ENCODE measurements at regions not wholly inside any gene's neighbourhood (a gene's known extent, or its start where the extent isn't known, plus 50 kb on each side); places are given as distances from the start of the nearest gene placed in this dataset.

GRCh38 chr7:25541877-25542276 lies 313.6 kb upstream of the NPVF start:
- DNase-seq (ENCODE audit: low read depth in 1 of 2, low spot score in 1 of 2): no peak

GRCh38 chr7:25543210-25543609 lies 314.9 kb upstream of the NPVF start:
- TF ChIP-seq POLR2AphosphoS5 (IDR thresholded peaks at IDR 0.05; ENCODE audit: low read depth): no peak
- no peak for TF ChIP-seq REST (IDR thresholded peaks at IDR 0.05; ENCODE audit: insufficient replicate concordance, low read depth)
- no peak for TF ChIP-seq SPI1 (IDR thresholded peaks at IDR 0.05; ENCODE audit: borderline replicate concordance, low read depth)
- no peak for TF ChIP-seq GABPA (IDR thresholded peaks at IDR 0.05; ENCODE audit: low read depth)
- no peak for TF ChIP-seq CTCF (IDR thresholded peaks at IDR 0.05; ENCODE audit: insufficient read depth, low read length)
- no peak for DNase-seq (ENCODE audit: low read depth in 1 of 2, low spot score in 1 of 2)
- Histone ChIP-seq H3K27ac (replicated peaks) (no peak overlapping the region), H3K4me3 (replicated peaks; ENCODE audit: insufficient read depth, low read length) (no peak overlapping the region), H3K27me3 (ENCODE audit: insufficient read depth, poor library complexity, severe bottlenecking) (peaks cover 3% of the 10 kb centered on the region)

More at GRCh38 chr7:25541877-25542276, 313.6 kb upstream of the NPVF start:
- peaks cover 3% of the 10 kb centered on the region for H3K27me3 ChIP-seq (ENCODE audit: insufficient read depth, poor library complexity, severe bottlenecking)
- no peak overlapping the region for H3K4me3 ChIP-seq (replicated peaks; ENCODE audit: insufficient read depth, low read length)
- no peak for TF ChIP-seq SPI1 (IDR thresholded peaks at IDR 0.05; ENCODE audit: borderline replicate concordance, low read depth)
- H3K27ac ChIP-seq (replicated peaks): no peak overlapping the region

- Histone ChIP-seq H3K4me3 (replicated peaks; ENCODE audit: insufficient read depth, low read length) (no peak overlapping the region), H3K27me3 (ENCODE audit: insufficient read depth, poor library complexity, severe bottlenecking) (peaks cover 3% of the 10 kb centered on the region), H3K27ac (replicated peaks) (no peak overlapping the region)
- DNase-seq (ENCODE audit: low read depth in 1 of 2, low spot score in 1 of 2): no peak
- TF ChIP-seq CTCF (IDR thresholded peaks at IDR 0.05; ENCODE audit: insufficient read depth, low read length): no peak
- no peak for TF ChIP-seq POLR2AphosphoS5 (IDR thresholded peaks at IDR 0.05; ENCODE audit: low read depth)
- TF ChIP-seq REST (IDR thresholded peaks at IDR 0.05; ENCODE audit: insufficient replicate concordance, low read depth): no peak
Measured at GRCh38 chr7:25543798-25544197, 315.5 kb upstream of the NPVF start.

GRCh38 chr7:25544254-25544653 lies 316.0 kb upstream of the NPVF start:
- H3K4me3 ChIP-seq (replicated peaks; ENCODE audit: insufficient read depth, low read length): no peak overlapping the region
- H3K27me3 ChIP-seq (ENCODE audit: insufficient read depth, poor library complexity, severe bottlenecking): peaks cover 3% of the 10 kb centered on the region
- TF ChIP-seq GABPA (IDR thresholded peaks at IDR 0.05; ENCODE audit: low read depth) (no peak), POLR2AphosphoS5 (IDR thresholded peaks at IDR 0.05; ENCODE audit: low read depth) (no peak), SPI1 (IDR thresholded peaks at IDR 0.05; ENCODE audit: borderline replicate concordance, low read depth) (no peak), REST (IDR thresholded peaks at IDR 0.05; ENCODE audit: insufficient replicate concordance, low read depth) (no peak)

More at GRCh38 chr7:25544254-25544653, 316.0 kb upstream of the NPVF start:
- H3K27ac ChIP-seq (replicated peaks): no peak overlapping the region
- no peak for DNase-seq (ENCODE audit: low read depth in 1 of 2, low spot score in 1 of 2)

Data from HL-60 (cell line).